ENCODE measurements at regions not wholly inside any gene's neighbourhood (a gene's known extent, or its start where the extent isn't known, plus 50 kb on each side); places are given as distances from the start of the nearest gene placed in this dataset.

DNA sequence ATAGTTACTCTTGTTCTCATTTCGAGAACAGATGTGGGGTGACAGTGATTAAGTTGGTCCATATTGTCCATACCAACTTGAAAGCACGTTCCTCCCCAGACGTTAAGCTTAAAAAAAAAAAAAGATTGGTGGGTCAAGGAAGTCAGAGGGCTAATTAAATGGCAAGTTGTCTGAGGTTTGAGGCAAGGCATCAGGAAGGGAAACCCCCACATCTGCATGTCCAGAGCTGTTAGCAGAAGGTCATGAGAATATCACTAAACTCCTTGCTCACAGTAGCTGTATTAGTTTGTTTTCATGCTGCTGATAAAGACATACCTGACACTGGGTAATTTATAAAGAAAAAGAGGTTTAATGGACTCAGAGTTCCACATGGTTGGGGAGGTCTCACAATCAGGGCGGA is 415.6 kb upstream of the FZD8 start:
- TF ChIP-seq TAF1 (IDR thresholded peaks at IDR 0.05; ENCODE audit: low read depth) (no peak), EGR1 (IDR thresholded peaks at IDR 0.05) (no peak), NFIC (IDR thresholded peaks at IDR 0.05) (no peak), FOXM1 (IDR thresholded peaks at IDR 0.05; ENCODE audit: borderline replicate concordance, low read depth) (no peak), CEBPB (IDR thresholded peaks at IDR 0.05) (no peak), TCF12 (IDR thresholded peaks at IDR 0.05; ENCODE audit: low read depth) (no peak), ZBTB7A (IDR thresholded peaks at IDR 0.05; ENCODE audit: low read depth) (no peak), TEAD4 (IDR thresholded peaks at IDR 0.05) (no peak), CREB1 (IDR thresholded peaks at IDR 0.05; ENCODE audit: low read depth) (no peak), EP300 (IDR thresholded peaks at IDR 0.05; ENCODE audit: borderline replicate concordance) (no peak), RAD21 (IDR thresholded peaks at IDR 0.05; ENCODE audit: low read depth) (no peak), YY1 (IDR thresholded peaks at IDR 0.05; ENCODE audit: low read depth) (no peak)
- TF ChIP-seq, protein P1, sequence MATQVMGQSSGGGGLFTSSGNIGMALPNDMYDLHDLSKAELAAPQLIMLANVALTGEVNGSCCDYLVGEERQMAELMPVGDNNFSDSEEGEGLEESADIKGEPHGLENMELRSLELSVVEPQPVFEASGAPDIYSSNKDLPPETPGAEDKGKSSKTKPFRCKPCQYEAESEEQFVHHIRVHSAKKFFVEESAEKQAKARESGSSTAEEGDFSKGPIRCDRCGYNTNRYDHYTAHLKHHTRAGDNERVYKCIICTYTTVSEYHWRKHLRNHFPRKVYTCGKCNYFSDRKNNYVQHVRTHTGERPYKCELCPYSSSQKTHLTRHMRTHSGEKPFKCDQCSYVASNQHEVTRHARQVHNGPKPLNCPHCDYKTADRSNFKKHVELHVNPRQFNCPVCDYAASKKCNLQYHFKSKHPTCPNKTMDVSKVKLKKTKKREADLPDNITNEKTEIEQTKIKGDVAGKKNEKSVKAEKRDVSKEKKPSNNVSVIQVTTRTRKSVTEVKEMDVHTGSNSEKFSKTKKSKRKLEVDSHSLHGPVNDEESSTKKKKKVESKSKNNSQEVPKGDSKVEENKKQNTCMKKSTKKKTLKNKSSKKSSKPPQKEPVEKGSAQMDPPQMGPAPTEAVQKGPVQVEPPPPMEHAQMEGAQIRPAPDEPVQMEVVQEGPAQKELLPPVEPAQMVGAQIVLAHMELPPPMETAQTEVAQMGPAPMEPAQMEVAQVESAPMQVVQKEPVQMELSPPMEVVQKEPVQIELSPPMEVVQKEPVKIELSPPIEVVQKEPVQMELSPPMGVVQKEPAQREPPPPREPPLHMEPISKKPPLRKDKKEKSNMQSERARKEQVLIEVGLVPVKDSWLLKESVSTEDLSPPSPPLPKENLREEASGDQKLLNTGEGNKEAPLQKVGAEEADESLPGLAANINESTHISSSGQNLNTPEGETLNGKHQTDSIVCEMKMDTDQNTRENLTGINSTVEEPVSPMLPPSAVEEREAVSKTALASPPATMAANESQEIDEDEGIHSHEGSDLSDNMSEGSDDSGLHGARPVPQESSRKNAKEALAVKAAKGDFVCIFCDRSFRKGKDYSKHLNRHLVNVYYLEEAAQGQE (IDR thresholded peaks at IDR 0.05; ENCODE audit: low read depth) = no peak
- TF ChIP-seq, protein P2, sequence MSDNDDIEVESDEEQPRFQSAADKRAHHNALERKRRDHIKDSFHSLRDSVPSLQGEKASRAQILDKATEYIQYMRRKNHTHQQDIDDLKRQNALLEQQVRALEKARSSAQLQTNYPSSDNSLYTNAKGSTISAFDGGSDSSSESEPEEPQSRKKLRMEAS (IDR thresholded peaks at IDR 0.05) = no peak
- TF ChIP-seq, protein P3, sequence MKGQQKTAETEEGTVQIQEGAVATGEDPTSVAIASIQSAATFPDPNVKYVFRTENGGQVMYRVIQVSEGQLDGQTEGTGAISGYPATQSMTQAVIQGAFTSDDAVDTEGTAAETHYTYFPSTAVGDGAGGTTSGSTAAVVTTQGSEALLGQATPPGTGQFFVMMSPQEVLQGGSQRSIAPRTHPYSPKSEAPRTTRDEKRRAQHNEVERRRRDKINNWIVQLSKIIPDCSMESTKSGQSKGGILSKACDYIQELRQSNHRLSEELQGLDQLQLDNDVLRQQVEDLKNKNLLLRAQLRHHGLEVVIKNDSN (IDR thresholded peaks at IDR 0.05) = no peak

DNA sequence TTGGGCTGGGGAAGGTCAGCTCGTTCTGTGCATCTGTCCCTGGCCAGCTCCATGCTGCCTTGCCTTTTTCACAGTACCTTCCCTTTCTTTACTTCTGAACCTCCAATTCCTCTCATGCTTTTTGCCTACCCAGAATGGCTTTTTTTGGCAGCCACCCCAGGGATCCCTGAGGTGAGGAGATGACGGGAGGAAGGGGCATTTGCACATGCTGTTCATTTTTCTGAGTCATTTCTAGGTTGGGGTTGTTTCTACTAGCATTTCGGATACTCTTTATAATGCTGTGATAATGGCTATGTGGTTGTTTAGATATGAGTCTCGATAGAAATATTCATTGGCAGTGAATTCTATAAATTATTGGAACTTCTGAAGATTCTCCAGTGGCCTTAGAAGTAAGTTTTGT is 415.1 kb upstream of the FZD8 start:
- TF ChIP-seq RAD21 (IDR thresholded peaks at IDR 0.05; ENCODE audit: low read depth) (no peak), FOXM1 (IDR thresholded peaks at IDR 0.05; ENCODE audit: borderline replicate concordance, low read depth) (no peak), EP300 (IDR thresholded peaks at IDR 0.05; ENCODE audit: borderline replicate concordance) (no peak), ZBTB7A (IDR thresholded peaks at IDR 0.05; ENCODE audit: low read depth) (no peak), TEAD4 (IDR thresholded peaks at IDR 0.05) (no peak), YY1 (IDR thresholded peaks at IDR 0.05; ENCODE audit: low read depth) (no peak), NFIC (IDR thresholded peaks at IDR 0.05) (no peak), CREB1 (IDR thresholded peaks at IDR 0.05; ENCODE audit: low read depth) (no peak), EGR1 (IDR thresholded peaks at IDR 0.05) (no peak), TAF1 (IDR thresholded peaks at IDR 0.05; ENCODE audit: low read depth) (no peak)
- TF ChIP-seq, protein P3 (IDR thresholded peaks at IDR 0.05) = no peak
- TF ChIP-seq, protein P2 (IDR thresholded peaks at IDR 0.05) = no peak
- TF ChIP-seq, protein P1 (IDR thresholded peaks at IDR 0.05; ENCODE audit: low read depth) = no peak

DNA sequence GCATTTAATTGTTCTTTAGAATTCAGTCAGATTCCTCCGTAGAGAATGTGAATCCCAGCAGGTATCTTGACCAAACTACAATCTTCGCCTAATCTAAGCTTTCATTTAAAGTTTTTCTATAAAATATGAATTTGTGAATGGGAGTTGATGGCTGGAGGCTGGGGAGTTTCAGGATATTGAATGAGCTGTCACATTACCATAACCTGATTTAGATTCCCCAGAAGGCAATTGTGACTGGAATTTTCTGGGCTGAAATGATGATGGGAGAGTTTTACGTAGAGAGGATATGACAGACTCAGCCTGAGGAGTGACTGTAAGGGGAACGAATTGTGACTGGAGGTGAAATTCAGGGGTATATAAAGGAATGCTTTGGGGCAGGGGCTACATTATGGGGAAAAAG is 411.7 kb upstream of the FZD8 start:
- TF ChIP-seq TCF12 (IDR thresholded peaks at IDR 0.05; ENCODE audit: low read depth) (no peak), TAF1 (IDR thresholded peaks at IDR 0.05; ENCODE audit: low read depth) (no peak), NFIC (IDR thresholded peaks at IDR 0.05) (no peak), CEBPB (IDR thresholded peaks at IDR 0.05) (no peak), TEAD4 (IDR thresholded peaks at IDR 0.05) (no peak), CREB1 (IDR thresholded peaks at IDR 0.05; ENCODE audit: low read depth) (no peak), RAD21 (IDR thresholded peaks at IDR 0.05; ENCODE audit: low read depth) (no peak), YY1 (IDR thresholded peaks at IDR 0.05; ENCODE audit: low read depth) (no peak), EGR1 (IDR thresholded peaks at IDR 0.05) (no peak), ZBTB7A (IDR thresholded peaks at IDR 0.05; ENCODE audit: low read depth) (no peak), EP300 (IDR thresholded peaks at IDR 0.05; ENCODE audit: borderline replicate concordance) (no peak)
- TF ChIP-seq, protein P3 (IDR thresholded peaks at IDR 0.05) = no peak
- TF ChIP-seq, protein P1 (IDR thresholded peaks at IDR 0.05; ENCODE audit: low read depth) = no peak
- TF ChIP-seq, protein P2 (IDR thresholded peaks at IDR 0.05) = no peak

DNA sequence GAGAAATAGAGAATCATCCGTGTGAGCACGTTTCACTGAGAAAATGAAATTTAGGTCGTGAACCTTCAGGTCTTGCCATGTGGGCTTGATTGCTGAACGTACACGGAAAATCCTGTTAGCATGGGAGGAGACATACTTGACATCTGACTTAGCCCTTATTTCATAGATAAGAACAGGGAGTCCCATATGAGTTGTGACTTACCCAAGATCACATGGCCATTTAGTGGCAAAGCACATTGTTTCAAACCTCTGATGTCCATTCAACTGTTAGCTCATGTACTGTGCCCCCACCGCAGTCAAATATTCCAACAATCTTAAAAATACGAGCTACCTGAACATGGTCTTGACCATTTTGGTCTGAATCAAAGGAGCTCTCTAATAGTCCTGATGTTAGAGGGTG is 411.2 kb upstream of the FZD8 start:
- TF ChIP-seq CEBPB (IDR thresholded peaks at IDR 0.05) (no peak), TAF1 (IDR thresholded peaks at IDR 0.05; ENCODE audit: low read depth) (no peak), NFIC (IDR thresholded peaks at IDR 0.05) (no peak), EGR1 (IDR thresholded peaks at IDR 0.05) (no peak), CREB1 (IDR thresholded peaks at IDR 0.05; ENCODE audit: low read depth) (no peak), YY1 (IDR thresholded peaks at IDR 0.05; ENCODE audit: low read depth) (no peak), RAD21 (IDR thresholded peaks at IDR 0.05; ENCODE audit: low read depth) (no peak), FOXM1 (IDR thresholded peaks at IDR 0.05; ENCODE audit: borderline replicate concordance, low read depth) (no peak), TCF12 (IDR thresholded peaks at IDR 0.05; ENCODE audit: low read depth) (no peak), EP300 (IDR thresholded peaks at IDR 0.05; ENCODE audit: borderline replicate concordance) (no peak)
- TF ChIP-seq, protein P3 (IDR thresholded peaks at IDR 0.05) = no peak
- TF ChIP-seq, protein P1 (IDR thresholded peaks at IDR 0.05; ENCODE audit: low read depth) = no peak
- TF ChIP-seq, protein P2 (IDR thresholded peaks at IDR 0.05) = no peak
